Forelimb muscle (tissue), 1 donor: ENCODE measurements at regions not wholly inside any gene's neighbourhood (a gene's known extent, or its start where the extent isn't known, plus 50 kb on each side); places are given as distances from the start of the nearest gene placed in this dataset.

Source experiments
- DNase-seq: peaks from one replicate; pipeline ENCODE4 v3.0.0-alpha.2; 2013; ENCODE audit warnings: low read depth

DNA sequence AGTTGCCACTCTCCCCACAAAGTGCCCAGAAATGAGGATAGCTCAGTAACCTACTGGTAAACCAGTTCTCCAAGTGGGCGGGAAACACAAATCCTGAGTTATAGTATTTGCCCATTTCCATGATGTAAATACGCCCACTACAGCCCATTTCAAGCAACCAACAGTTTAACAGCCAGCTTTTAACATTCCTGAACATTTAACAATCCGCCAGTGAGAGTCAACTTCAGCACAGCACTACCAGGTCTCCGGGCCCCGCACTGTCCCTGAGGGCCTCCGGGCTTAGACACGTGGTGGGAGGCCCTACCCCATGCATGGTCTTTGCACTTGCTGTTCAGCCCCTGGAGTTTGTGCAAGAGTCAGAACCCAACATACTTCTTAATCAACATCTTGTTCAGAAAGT is 132.0 kb upstream of the CTTNBP2NL start:
- no peak for DNase-seq

DNA sequence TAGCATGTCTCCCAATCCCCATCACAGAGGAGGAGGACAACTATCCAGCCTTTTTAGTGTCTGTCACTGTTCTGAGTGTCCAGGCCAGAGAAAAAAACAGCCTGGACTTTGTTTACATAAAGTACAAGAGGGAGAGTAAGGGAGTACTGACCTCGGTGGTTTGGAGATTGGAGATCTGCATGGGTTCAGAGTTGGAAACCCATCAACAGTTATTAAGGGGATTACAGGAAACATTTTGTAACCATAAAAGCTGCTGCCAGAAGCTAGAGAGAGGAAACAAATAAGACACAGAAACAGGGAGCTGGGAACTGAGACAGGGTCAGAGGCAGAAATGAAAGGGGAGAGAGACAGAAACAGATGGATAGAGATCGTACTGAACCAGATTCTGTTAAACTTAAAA is 131.5 kb upstream of the CTTNBP2NL start:
- DNase-seq = no peak

- DNase-seq = no peak
Observed at GRCh38 chr1:112265931-112266330, 130.1 kb upstream of the CTTNBP2NL start.

DNA sequence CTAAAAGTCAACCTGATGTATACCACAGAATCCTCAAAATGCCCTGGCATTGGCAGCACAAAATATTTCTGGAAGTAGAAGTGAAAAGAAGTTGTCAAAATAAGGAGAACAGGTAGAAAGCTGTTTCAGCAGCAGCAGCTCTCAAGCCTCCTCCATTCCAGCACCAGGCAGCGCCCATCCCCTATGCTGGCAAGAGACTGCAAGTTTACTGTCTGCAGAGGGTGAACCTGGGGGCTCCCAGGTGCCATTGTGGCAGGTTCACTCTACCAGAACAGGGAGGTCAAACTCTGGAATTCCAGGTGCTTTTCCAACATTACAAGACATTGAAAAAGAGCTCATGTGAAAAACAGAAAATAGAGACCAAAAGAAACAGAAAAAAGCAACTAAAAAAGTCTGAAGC is 128.8 kb upstream of the CTTNBP2NL start:
- DNase-seq = no peak

- DNase-seq = no peak
Observed at GRCh38 chr1:112267929-112268328, 128.1 kb upstream of the CTTNBP2NL start.

- no peak for DNase-seq
Observed at GRCh38 chr1:112268408-112268807, 127.6 kb upstream of the CTTNBP2NL start.

DNA sequence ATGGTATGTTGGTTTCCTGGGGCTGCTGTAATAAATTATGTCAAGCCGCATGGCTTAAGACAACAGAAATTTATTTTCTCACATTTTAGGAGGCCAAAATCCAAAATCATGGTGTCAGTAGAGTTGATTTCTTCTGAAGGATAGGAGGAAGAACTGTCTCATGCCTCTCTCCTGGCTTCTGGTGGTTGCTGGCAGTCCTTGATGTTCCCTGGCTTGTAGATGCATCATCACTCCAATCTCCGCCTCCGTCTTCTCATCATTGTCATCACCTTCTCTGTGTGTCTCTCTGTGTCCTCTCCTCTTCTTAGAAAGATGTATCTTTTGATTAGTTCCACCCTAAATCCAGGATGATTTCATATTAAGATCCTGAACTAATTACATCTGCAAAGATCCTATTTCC is 124.7 kb upstream of the CTTNBP2NL start:
- no peak for DNase-seq

DNA sequence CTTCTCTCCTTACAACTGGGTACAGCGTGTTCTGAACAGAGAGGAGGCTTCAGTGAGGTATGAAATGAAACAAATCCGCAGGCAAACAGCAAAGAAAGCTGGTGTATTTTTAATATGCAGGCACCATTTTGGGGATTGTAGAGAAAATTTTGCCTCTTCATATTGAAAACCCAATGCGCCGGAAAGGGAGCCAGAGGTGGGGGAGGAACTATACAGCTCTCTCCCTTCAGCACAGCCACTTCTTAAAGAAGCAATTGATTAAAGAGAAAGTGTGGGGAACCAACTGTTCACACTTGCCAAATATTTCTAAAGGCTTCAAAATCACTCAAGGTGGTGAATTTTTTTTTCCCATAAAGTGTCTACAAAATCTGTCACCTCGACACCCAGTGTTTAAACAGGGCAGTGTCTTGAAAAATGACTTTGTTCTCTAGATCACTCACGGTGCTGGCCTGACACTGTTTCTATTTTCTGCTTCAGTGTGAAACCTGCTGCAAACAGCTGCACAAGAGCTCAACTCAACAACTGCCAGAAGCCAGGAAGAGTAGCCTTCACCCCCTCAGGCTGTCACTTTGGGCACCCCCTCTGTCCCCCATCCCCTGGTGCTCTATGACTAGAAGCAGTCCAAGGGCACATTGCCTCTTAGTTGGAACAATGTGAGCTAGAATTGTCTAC is 123.8 kb upstream of the CTTNBP2NL start:
- DNase-seq = no peak

DNA sequence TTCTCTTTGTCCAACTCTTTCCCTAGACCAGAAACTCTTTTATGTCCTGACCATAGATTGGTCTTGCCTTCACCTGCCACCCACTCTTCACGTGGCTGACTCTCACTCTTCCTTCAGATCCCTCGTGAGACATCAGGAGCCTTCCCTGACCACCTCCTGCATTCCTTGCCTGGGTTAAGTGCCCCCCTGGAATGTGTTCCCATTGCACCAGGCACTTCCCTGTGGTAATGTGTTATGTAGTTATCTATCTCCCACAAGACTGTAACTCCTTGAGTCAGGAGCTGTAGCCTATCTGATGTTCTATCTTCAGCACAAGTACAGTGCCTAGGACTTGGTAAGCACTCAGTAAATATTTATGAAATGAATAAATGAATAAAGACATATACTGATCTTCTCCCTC is 111.2 kb upstream of the CTTNBP2NL start:
- DNase-seq = no peak

GRCh38 chr1:112285316-112285715 is 110.7 kb upstream of the CTTNBP2NL start:
- DNase-seq = no peak

DNA sequence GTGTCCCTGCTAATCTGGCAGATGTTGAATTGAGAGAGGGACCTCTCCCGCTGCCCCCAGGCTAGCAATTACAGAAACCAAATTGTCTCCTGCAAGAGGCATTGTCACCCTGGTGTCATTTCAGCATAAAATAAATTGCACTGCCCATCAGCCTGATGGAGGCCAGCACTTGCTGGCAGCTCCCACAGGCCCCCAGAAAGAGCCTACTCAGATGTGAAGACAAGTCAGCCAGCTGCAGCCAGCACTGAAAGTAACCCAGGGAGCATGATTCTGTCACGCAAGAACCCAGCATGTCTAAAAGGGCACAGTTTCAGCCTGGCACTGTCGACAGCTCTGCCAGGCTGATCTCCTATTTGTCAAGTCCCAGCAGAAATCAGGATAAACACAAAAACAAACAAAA is 110.3 kb upstream of the CTTNBP2NL start:
- no peak for DNase-seq

DNA sequence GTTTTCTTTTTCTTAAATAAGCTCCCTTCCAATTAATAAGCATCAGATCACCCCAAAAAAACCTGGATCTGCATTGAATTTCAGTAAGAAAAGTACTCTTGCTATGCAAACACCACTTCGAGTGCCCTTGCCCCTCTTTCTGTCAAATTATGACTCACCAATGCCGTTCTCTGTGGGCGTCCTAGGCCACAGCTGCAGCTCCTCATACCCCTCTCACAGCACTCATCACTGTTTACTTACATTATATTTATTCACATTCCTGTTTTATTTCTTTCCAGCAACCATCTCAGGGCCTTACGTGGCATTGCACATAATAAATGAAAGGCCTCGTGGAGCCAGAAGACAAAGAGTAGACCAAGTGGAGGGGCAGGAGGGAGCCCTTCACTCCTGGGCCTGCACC is 99.1 kb upstream of the CTTNBP2NL start:
- no peak for DNase-seq

DNA sequence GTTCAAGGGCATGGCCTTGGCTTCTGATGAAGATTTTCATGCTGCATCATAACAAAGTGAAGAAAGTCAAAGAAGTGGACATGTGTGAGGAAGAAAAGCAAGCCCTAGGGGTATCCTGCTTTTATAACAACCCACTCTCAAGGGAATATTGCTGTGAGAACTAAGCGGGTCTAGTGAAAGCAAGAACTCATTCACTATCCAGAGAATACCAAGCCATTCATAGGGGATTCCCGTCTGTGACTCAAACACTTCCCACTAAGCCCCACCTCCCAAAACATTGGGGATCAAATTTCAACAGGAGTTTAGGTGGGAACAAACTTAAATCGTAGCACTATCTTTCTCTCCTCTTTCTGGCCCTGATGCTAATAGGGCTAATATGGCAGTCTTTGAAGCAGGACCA is 98.5 kb upstream of the CTTNBP2NL start:
- no peak for DNase-seq

- no peak for DNase-seq
Observed at GRCh38 chr1:112298558-112298957, 97.5 kb upstream of the CTTNBP2NL start.

- no peak for DNase-seq
Observed at GRCh38 chr1:112304126-112304525, 91.9 kb upstream of the CTTNBP2NL start.

- no peak for DNase-seq
Observed at GRCh38 chr1:112304612-112305011, 91.4 kb upstream of the CTTNBP2NL start.

- no peak for DNase-seq
Observed at GRCh38 chr1:112307930-112308591, 88.0 kb upstream of the CTTNBP2NL start.

GRCh38 chr1:112308716-112309115 is 87.3 kb upstream of the CTTNBP2NL start:
- no peak for DNase-seq

- no peak for DNase-seq
Observed at GRCh38 chr1:112309499-112309898, 86.5 kb upstream of the CTTNBP2NL start.

DNA sequence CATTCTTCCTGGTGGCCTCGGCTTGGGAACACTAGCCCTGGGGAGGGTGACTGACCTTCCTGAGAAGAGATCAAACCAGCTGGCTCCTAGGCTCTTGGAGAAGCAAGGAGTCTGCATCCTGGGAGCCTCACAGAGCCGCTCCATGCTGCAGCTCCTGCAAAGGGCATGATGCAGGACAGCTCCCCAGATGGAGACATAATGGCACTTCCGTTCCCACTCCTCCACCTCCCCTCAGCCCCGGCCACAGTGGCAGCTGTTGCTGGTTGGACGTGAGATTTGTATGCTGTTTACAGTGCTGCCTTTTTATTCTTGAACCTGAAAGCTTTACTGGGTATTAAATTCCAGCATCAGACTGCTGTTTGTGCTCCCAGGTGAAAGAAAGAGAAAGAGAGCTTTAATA is 83.7 kb upstream of the CTTNBP2NL start:
- DNase-seq = no peak

DNA sequence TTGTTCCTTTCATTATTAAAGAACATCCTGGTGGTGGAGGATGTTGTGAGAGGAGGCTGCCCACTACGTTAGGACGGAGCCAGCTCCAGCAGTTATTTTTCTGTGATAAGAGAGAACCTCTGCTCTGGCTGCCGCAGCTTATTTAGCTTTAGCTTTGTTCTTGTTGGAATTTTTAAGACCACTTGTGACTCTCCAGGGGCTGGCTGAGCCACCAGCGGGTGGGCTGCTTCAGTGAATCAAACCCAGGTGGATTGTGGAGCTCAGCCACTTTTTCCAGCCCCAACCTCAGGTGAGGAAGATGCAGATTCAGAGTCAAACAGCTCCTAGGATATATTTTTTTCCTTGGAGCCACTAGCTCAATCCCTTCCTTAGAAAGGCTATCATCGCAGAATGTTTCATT is 83.1 kb upstream of the CTTNBP2NL start:
- no peak for DNase-seq

GRCh38 chr1:112316254-112316913 is 79.6 kb upstream of the CTTNBP2NL start:
- no peak for DNase-seq

DNA sequence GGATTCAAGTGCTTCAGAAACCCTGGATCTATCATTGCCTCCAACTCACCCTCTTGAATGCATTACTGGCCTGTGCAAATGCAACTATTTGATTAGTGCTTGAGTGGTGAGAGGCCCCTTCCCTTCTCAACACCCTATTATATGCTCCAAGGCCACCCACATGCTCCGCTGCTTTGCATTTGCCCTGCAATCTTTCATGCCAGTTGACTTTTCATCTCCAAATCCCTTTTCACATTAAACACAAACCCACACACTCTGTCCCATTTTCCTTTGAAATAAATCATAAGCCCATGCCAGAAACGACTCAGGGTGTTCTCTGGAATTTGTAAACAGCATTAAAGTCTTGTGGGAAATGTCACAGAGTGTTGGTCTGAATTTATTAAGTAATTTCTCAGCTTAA is 78.9 kb upstream of the CTTNBP2NL start:
- DNase-seq = no peak
